HG03097 (cell line): ENCODE measurements at regions not wholly inside any gene's neighbourhood (a gene's known extent, or its start where the extent isn't known, plus 50 kb on each side); places are given as distances from the start of the nearest gene placed in this dataset.
"Not testable (repeated sequence)": the region's sequence is repeated elsewhere in the genome, so short reads cannot be mapped to it uniquely, and the experiment has no call there.

ENCODE experiments used
- ATAC-seq: cut with Tn5 transposase; IDR thresholded peaks from one replicate; pipeline ENCODE4 v1.9.1; 2021; ENCODE audit not compliant: unreplicated experiment, low FRiP score

- no peak for ATAC-seq
Observed at GRCh38 chr6:97347111-97347510, 64.1 kb upstream of the MMS22L start.

GRCh38 chr6:97361286-97361685 is 78.3 kb upstream of the MMS22L start:
- no peak for ATAC-seq

GRCh38 chr6:97364327-97364726 is 81.3 kb upstream of the MMS22L start:
- no peak for ATAC-seq

- not testable (repeated sequence) for ATAC-seq
Observed at GRCh38 chr6:97382071-97382470, 99.1 kb upstream of the MMS22L start.

- ATAC-seq = no peak
Observed at GRCh38 chr6:97392735-97393134, 109.7 kb upstream of the MMS22L start.

- peak; percentile 87 for ATAC-seq
Observed at GRCh38 chr6:97394160-97394748, 111.2 kb upstream of the MMS22L start.

- ATAC-seq = no peak
Observed at GRCh38 chr6:97396880-97397279, 113.9 kb upstream of the MMS22L start.

- ATAC-seq = no peak
Observed at GRCh38 chr6:97399208-97399607, 116.2 kb upstream of the MMS22L start.

- no peak for ATAC-seq
Observed at GRCh38 chr6:97401533-97401932, 118.5 kb upstream of the MMS22L start.

- ATAC-seq = no peak
Observed at GRCh38 chr6:97405818-97406409, 122.9 kb upstream of the MMS22L start.

- no peak for ATAC-seq
Observed at GRCh38 chr6:97406633-97407032, 123.6 kb upstream of the MMS22L start.

GRCh38 chr6:97411610-97412009 is 128.6 kb upstream of the MMS22L start:
- ATAC-seq = no peak

GRCh38 chr6:97412511-97412910 is 129.5 kb upstream of the MMS22L start:
- ATAC-seq = no peak

- ATAC-seq = no peak
Observed at GRCh38 chr6:97422171-97422570, 139.2 kb upstream of the MMS22L start.

GRCh38 chr6:97423190-97423589 is 140.2 kb upstream of the MMS22L start:
- peak; percentile 75 for ATAC-seq

- peak; percentile 91 for ATAC-seq
Observed at GRCh38 chr6:97427648-97428047, 144.6 kb upstream of the MMS22L start.

GRCh38 chr6:97437087-97437486 is 154.1 kb upstream of the MMS22L start:
- no peak for ATAC-seq

- ATAC-seq = peak; percentile 61
Observed at GRCh38 chr6:97438011-97438671, 155.1 kb upstream of the MMS22L start.

- peak; percentile 45 for ATAC-seq
Observed at GRCh38 chr6:97440590-97441176, 157.7 kb upstream of the MMS22L start.

GRCh38 chr6:97443408-97444080 is 160.5 kb upstream of the MMS22L start:
- no peak for ATAC-seq

GRCh38 chr6:97445407-97445806 is 162.4 kb upstream of the MMS22L start:
- ATAC-seq = no peak
